Ovary (tissue), 7 donors: ENCODE measurements at regions not wholly inside any gene's neighbourhood (a gene's known extent, or its start where the extent isn't known, plus 50 kb on each side); places are given as distances from the start of the nearest gene placed in this dataset.

Experiments used
- DNase-seq, 5 donors: peaks; one replicate each; pipeline ENCODE4 v3.0.0-alpha.2; 2019 to 2020
- H3K27ac ChIP-seq, 2 donors: fragments of 200-600 bp; one replicate each; pipeline versions ENCODE4 v1.5.1 to v1.8.0; 2019 to 2022
- H3K27me3 ChIP-seq: fragments of 200-600 bp; one replicate; pipeline ENCODE4 v1.8.0; 2022
- H3K36me3 ChIP-seq: fragments of 200-600 bp; sonication (generic); one replicate; pipeline ENCODE4 v1.5.1; 2019
- H3K4me1 ChIP-seq: one replicate; pipeline ENCODE4 v1.8.1; 2013; ENCODE audit warnings: mild to moderate bottlenecking, moderate library complexity; ENCODE audit not compliant: insufficient read depth
- H3K4me3 ChIP-seq: fragments of 200-600 bp; sonication (generic); one replicate; pipeline ENCODE4 v1.5.1; 2017
- H3K9me3 ChIP-seq, 2 donors: fragments of 200-600 bp in 1 of 2; sonication (generic) in 1 of 2; one replicate each; pipeline versions ENCODE4 v1.5.1 to v1.8.1; 2013 to 2019; ENCODE audit warnings: mild to moderate bottlenecking in 1 of 2, moderate library complexity in 1 of 2
- CTCF ChIP-seq, 3 donors: fragments of 450-650 bp in 2 of 3; fragments of 200-600 bp in 1 of 3; IDR thresholded peaks; one replicate each; pipeline versions ENCODE4 v1.5.1 to v1.8.0; 2016 to 2022; ENCODE audit warnings: antibody characterized with exemption in 3 of 3, mild to moderate bottlenecking in 1 of 3
- EP300 ChIP-seq: sonication (generic); formaldehyde crosslinking; IDR thresholded peaks from one replicate; pipeline ENCODE4 v1.6.1; 2017; ENCODE audit warnings: antibody characterized with exemption
- POLR2A ChIP-seq: fragments of 450-650 bp; IDR thresholded peaks from one replicate; pipeline ENCODE4 v1.6.1; 2017; ENCODE audit warnings: antibody characterized with exemption, mild to moderate bottlenecking, moderate library complexity
- WGBS, 3 donors: extraction: QIAGEN DNeasy Blood & Tissue Kit in 1 of 3; methylation state at CpG; one replicate each; pipeline versions ENCODE4 v1.1.5 to v1.1.7; 2013 to 2017; 5-methylcytosine and 5-hydroxymethylcytosine counted together
- intact Hi-C, 4 donors: fragments of 100-400 bp; cut with DNase I; formaldehyde crosslinking; loops; one replicate each; pipeline versions ENCODE4 v1.11.0 to v1.15.1; 2022 to 2023
- donor health status: DM: no; HTN: no; CAD: no; lungs with moderate emphysema.
- donor health status: DM: no; HTN: no; CAD: no.
- donor health status: Bipolar disorder and iron deficiency.
- donor health status: DM: no; HTN: no; CAD: no.
- donor health status: DM: yes; HTN: yes; CAD: no.

- H3K36me3 ChIP-seq = no peaks in the 10 kb centered on the region
- DNase-seq = no peak
- H3K4me1 ChIP-seq = no peaks in the 10 kb centered on the region
- no peak overlapping the region for H3K4me3 ChIP-seq
- no peaks in the 10 kb centered on the region for H3K9me3 ChIP-seq
- H3K27ac ChIP-seq = no peak overlapping the region
- H3K27me3 ChIP-seq = no peaks in the 10 kb centered on the region
- TF ChIP-seq EP300 (no peak), CTCF (IDR thresholded peaks at IDR 0.05) (no peak), POLR2A (no peak)
- intact Hi-C loops = no loop called here
- 68 to 71% (median 71%) methylated on average over 4 of the region's 4 CpGs for WGBS, 3 donors
Measured at GRCh38 chr5:98308960-98309359, 464.5 kb upstream of the RGMB start.

GRCh38 chr5:98309785-98310598 lies 463.5 kb upstream of the RGMB start:
- no peak overlapping the region for H3K27ac ChIP-seq
- no peak for DNase-seq
- H3K4me1 ChIP-seq = no peaks in the 10 kb centered on the region
- intact Hi-C loops = no loop called here
- WGBS, 3 donors = 64 to 67% (median 66%) methylated on average over 7 of the region's 7 CpGs
- no peaks in the 10 kb centered on the region for H3K27me3 ChIP-seq
- no peaks in the 10 kb centered on the region for H3K36me3 ChIP-seq
- H3K9me3 ChIP-seq = no peaks in the 10 kb centered on the region
- TF ChIP-seq POLR2A (no peak), EP300 (no peak), CTCF (IDR thresholded peaks at IDR 0.05) (no peak)
- no peak overlapping the region for H3K4me3 ChIP-seq

- Histone ChIP-seq H3K27ac (no peak overlapping the region), H3K4me1 (no peaks in the 10 kb centered on the region), H3K9me3 (no peaks in the 10 kb centered on the region), H3K4me3 (no peak overlapping the region), H3K27me3 (no peaks in the 10 kb centered on the region), H3K36me3 (no peaks in the 10 kb centered on the region)
- no peak for DNase-seq
- TF ChIP-seq EP300 = no peak
- no peak for TF ChIP-seq CTCF (IDR thresholded peaks at IDR 0.05)
- TF ChIP-seq POLR2A = no peak
- intact Hi-C loops = no loop called here
Measured at GRCh38 chr5:98314292-98314691, 459.2 kb upstream of the RGMB start.

GRCh38 chr5:98318386-98318785 lies 455.1 kb upstream of the RGMB start:
- Histone ChIP-seq H3K27me3 (no peaks in the 10 kb centered on the region), H3K9me3 (no peaks in the 10 kb centered on the region), H3K36me3 (no peaks in the 10 kb centered on the region), H3K4me1 (no peaks in the 10 kb centered on the region), H3K4me3 (no peak overlapping the region), H3K27ac (no peak overlapping the region)
- no peak for TF ChIP-seq CTCF (IDR thresholded peaks at IDR 0.05)
- no peak for TF ChIP-seq EP300
- TF ChIP-seq POLR2A = no peak
- DNase-seq = no peak
- intact Hi-C loops = no loop called here
